Spleen (tissue), 7 donors: ENCODE measurements at regions not wholly inside any gene's neighbourhood (a gene's known extent, or its start where the extent isn't known, plus 50 kb on each side); places are given as distances from the start of the nearest gene placed in this dataset.

Experiments
- CTCF ChIP-seq, 11 experiments: fragments of 200-600 bp in 7 of 11; fragments of 450-650 bp in 4 of 11; sonication (generic) in 4 of 11; IDR thresholded peaks in 8 of 11; conservative IDR thresholded peaks in 3 of 11; 1 replicate in 7 of 11; 2 replicates in 4 of 11; pipeline versions ENCODE4 v1.4.0 to v1.8.0; 2016 to 2021; ENCODE audit warnings: antibody characterized with exemption in 11 of 11, inconsistent platforms in 4 of 11, mild to moderate bottlenecking in 1 of 11
- POLR2A ChIP-seq, 3 donors: fragments of 450-650 bp; IDR thresholded peaks; one replicate each; pipeline ENCODE4 v1.5.1; 2017; ENCODE audit warnings: antibody characterized with exemption in 3 of 3, mild to moderate bottlenecking in 1 of 3
- donor health status: DM: no; HTN: no; CAD: no; lungs with moderate emphysema.
- donor health status: DM: no; HTN: no; CAD: no.
- donor health status: DM: no; HTN: no; CAD: no.

DNA sequence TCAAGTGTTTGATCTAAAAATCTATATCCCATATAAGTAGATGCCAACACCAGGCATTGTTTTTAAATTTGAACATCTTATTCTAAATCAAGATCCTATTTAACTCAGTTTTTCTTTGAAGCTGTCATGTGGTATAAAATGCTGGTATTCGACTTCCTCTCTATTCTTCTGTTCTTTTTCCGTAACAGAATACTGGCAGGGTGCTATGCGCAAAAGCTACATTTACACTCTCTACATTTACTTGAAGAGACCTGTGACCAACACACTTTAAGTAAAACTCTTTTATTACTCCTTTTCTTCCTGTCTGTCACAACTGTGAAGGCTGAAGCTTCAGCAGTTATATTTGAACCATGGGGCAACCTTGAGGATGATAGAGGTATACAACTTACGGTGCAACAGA, 612.8 kb downstream of the C4orf33 start:
- TF ChIP-seq CTCF (IDR thresholded peaks at IDR 0.05 in 8 of 11, conservative IDR thresholded peaks at IDR 0.05 in 3 of 11) (no peak), POLR2A (IDR thresholded peaks at IDR 0.05) (no peak)
